Neural cell (in vitro differentiated cells): ENCODE measurements at regions not wholly inside any gene's neighbourhood (a gene's known extent, or its start where the extent isn't known, plus 50 kb on each side); places are given as distances from the start of the nearest gene placed in this dataset.

Experiments used
- H2AFZ ChIP-seq: fragments of 200-600, 300-800 bp; sonication (generic), shearing (Covaris generic); 2 replicates; pipeline ENCODE4 v1.6.0; 2014; ENCODE audit warnings: low read depth, mild to moderate bottlenecking, antibody characterized with exemption, low read length, moderate library complexity
- H3F3A ChIP-seq: fragments of 200-600 bp; shearing (Covaris generic); 2 replicates; pipeline ENCODE4 v1.6.1; 2016; ENCODE audit warnings: mild to moderate bottlenecking, moderate library complexity, mixed read lengths, antibody characterized with exemption, low read length; ENCODE audit not compliant: insufficient read depth, poor library complexity, severe bottlenecking
- H3K27ac ChIP-seq: fragments of 200-600, 300-800 bp; sonication (generic), shearing (Covaris generic); 2 replicates; pipeline ENCODE4 v1.5.1; 2014; ENCODE audit warnings: mild to moderate bottlenecking, low read length, moderate library complexity
- H3K27me3 ChIP-seq: fragments of 300-800, 200-600 bp; sonication (generic), shearing (Covaris generic); 2 replicates; pipeline ENCODE4 v1.6.0; 2014; ENCODE audit warnings: mild to moderate bottlenecking, low read depth, low read length, moderate library complexity; ENCODE audit not compliant: insufficient read depth
- H3K36me3 ChIP-seq: fragments of 300-800, 200-600 bp; sonication (generic), shearing (Covaris generic); 2 replicates; pipeline ENCODE4 v1.5.1; 2014; ENCODE audit warnings: mild to moderate bottlenecking, antibody characterized with exemption, low read length, moderate library complexity; ENCODE audit not compliant: insufficient read depth
- H3K4me2 ChIP-seq: fragments of 300-800, 200-600 bp; sonication (generic), shearing (Covaris generic); 2 replicates; pipeline ENCODE4 v1.6.0; 2014; ENCODE audit warnings: mild to moderate bottlenecking, low read length
- H3K4me3 ChIP-seq: fragments of 300-800, 200-600 bp; sonication (generic), shearing (Covaris generic); 2 replicates; pipeline ENCODE4 v1.5.1; 2014; ENCODE audit warnings: mild to moderate bottlenecking, low read length, moderate library complexity
- H3K79me2 ChIP-seq: fragments of 200-600 bp; shearing (Covaris generic); replicated peaks from 2 replicates; pipeline ENCODE4 v1.6.0; 2014; ENCODE audit warnings: mild to moderate bottlenecking, low read length, moderate library complexity; ENCODE audit not compliant: insufficient read depth
- H3K9ac ChIP-seq: fragments of 300-800, 200-600 bp; sonication (generic), shearing (Covaris generic); 2 replicates; pipeline ENCODE4 v1.6.1; 2016; ENCODE audit warnings: mild to moderate bottlenecking, low read length, mixed read lengths
- H3K9me2 ChIP-seq: fragments of 200-600 bp; shearing (Covaris generic); 2 replicates; pipeline ENCODE4 v1.6.1; 2016; ENCODE audit warnings: mild to moderate bottlenecking, low read length, mixed read lengths; ENCODE audit not compliant: insufficient read depth
- H3K9me3 ChIP-seq: fragments of 200-600, 300-800 bp; sonication (generic), shearing (Covaris generic); 2 replicates; pipeline ENCODE4 v1.6.1; 2016; ENCODE audit warnings: mild to moderate bottlenecking, mixed run types, low read length, moderate library complexity, mixed read lengths
- H4K20me1 ChIP-seq: fragments of 200-600 bp; shearing (Covaris generic); 2 replicates; pipeline ENCODE4 v1.6.1; 2016; ENCODE audit warnings: mild to moderate bottlenecking, mixed run types; ENCODE audit not compliant: insufficient read depth
- CTCF ChIP-seq: fragments of 450-650 bp; IDR thresholded peaks from 2 replicates; pipeline ENCODE4 v1.5.1; 2014; ENCODE audit warnings: antibody characterized with exemption, mild to moderate bottlenecking, moderate library complexity; ENCODE audit not compliant: poor library complexity, severe bottlenecking
- EP300 ChIP-seq: fragments of 450-650 bp; conservative IDR thresholded peaks from 2 replicates; pipeline ENCODE4 v1.6.1; 2014; ENCODE audit warnings: antibody characterized with exemption, mild to moderate bottlenecking, moderate library complexity; ENCODE audit not compliant: poor library complexity, severe bottlenecking
- EZH2 ChIP-seq: fragments of 200-600, 300-800 bp; shearing (Covaris generic), sonication (generic); IDR thresholded peaks from 2 replicates; pipeline ENCODE4 v1.6.1; 2014; ENCODE audit warnings: antibody characterized with exemption, low read length, borderline replicate concordance, mild to moderate bottlenecking; ENCODE audit not compliant: insufficient read depth, poor library complexity, severe bottlenecking
- MXI1 ChIP-seq: fragments of 450-650 bp; conservative IDR thresholded peaks from 2 replicates; pipeline ENCODE4 v1.6.1; 2014; ENCODE audit warnings: antibody characterized with exemption, mild to moderate bottlenecking; ENCODE audit not compliant: poor library complexity, severe bottlenecking
- POLR2AphosphoS5 ChIP-seq: IDR thresholded peaks from 2 replicates; pipeline ENCODE4 v1.6.1; 2012
- RAD21 ChIP-seq: fragments of 450-650 bp; conservative IDR thresholded peaks from 2 replicates; pipeline ENCODE4 v1.6.1; 2014; ENCODE audit warnings: antibody characterized with exemption, mild to moderate bottlenecking, moderate library complexity
- REST ChIP-seq: IDR thresholded peaks from 2 replicates; pipeline ENCODE4 v1.6.1; 2012; ENCODE audit warnings: borderline replicate concordance
- SMC3 ChIP-seq: fragments of 450-650 bp; conservative IDR thresholded peaks from 2 replicates; pipeline ENCODE4 v1.6.1; 2014; ENCODE audit warnings: antibody characterized with exemption, mild to moderate bottlenecking, moderate library complexity; ENCODE audit not compliant: poor library complexity
- TAF1 ChIP-seq: IDR thresholded peaks from 2 replicates; pipeline ENCODE4 v1.6.1; 2012; ENCODE audit warnings: low read depth

GRCh38 chr6:168153553-168153952 lies 74.5 kb upstream of the FRMD1 start:
- Histone ChIP-seq H3K36me3 (no peaks in the 10 kb centered on the region), H3K4me3 (no peak overlapping the region), H3K9me2 (no peaks in the 10 kb centered on the region), H4K20me1 (no peaks in the 10 kb centered on the region), H2AFZ (no peak overlapping the region), H3K79me2 (no peaks in the 10 kb centered on the region), H3K4me2 (no peak overlapping the region), H3K9me3 (no peaks in the 10 kb centered on the region), H3K27me3 (no peaks in the 10 kb centered on the region), H3F3A (no peaks in the 10 kb centered on the region), H3K9ac (no peak overlapping the region), H3K27ac (no peak overlapping the region)
- TF ChIP-seq EP300 = no peak
- TF ChIP-seq REST = no peak
- TF ChIP-seq POLR2AphosphoS5 = no peak
- TF ChIP-seq EZH2 = no peak
- no peak for TF ChIP-seq MXI1
- TF ChIP-seq TAF1 = no peak
- no peak for TF ChIP-seq SMC3
- TF ChIP-seq RAD21 = no peak
- TF ChIP-seq CTCF = no peak

- H3K36me3 ChIP-seq = no peaks in the 10 kb centered on the region
- H3K27me3 ChIP-seq = no peaks in the 10 kb centered on the region
- H3K79me2 ChIP-seq = no peaks in the 10 kb centered on the region
- H2AFZ ChIP-seq = no peak overlapping the region
- no peak overlapping the region for H3K9ac ChIP-seq
- no peak overlapping the region for H3K27ac ChIP-seq
- H3F3A ChIP-seq = no peaks in the 10 kb centered on the region
- no peaks in the 10 kb centered on the region for H4K20me1 ChIP-seq
- no peaks in the 10 kb centered on the region for H3K9me2 ChIP-seq
- H3K4me3 ChIP-seq = no peak overlapping the region
- TF ChIP-seq RAD21 = no peak
- TF ChIP-seq POLR2AphosphoS5 = no peak
- TF ChIP-seq MXI1 = no peak
- TF ChIP-seq SMC3 = no peak
- no peak for TF ChIP-seq EZH2
- no peak for TF ChIP-seq REST
- TF ChIP-seq TAF1 = no peak
- TF ChIP-seq CTCF = no peak
- no peak for TF ChIP-seq EP300
- no peak overlapping the region for H3K4me2 ChIP-seq
- H3K9me3 ChIP-seq = no peaks in the 10 kb centered on the region
These were observed 74.0 kb upstream of the FRMD1 start for GRCh38 chr6:168152980-168153379.
